ENCODE measurements at regions not wholly inside any gene's neighbourhood (a gene's known extent, or its start where the extent isn't known, plus 50 kb on each side); places are given as distances from the start of the nearest gene placed in this dataset.

GRCh38 chr7:136692221-136692620 is 176.2 kb upstream of the CHRM2 start:
- no peak overlapping the region for H3K4me3 Mint-ChIP-seq
- H3K4me1 Mint-ChIP-seq (ENCODE audit: low read depth) = no peaks in the 10 kb centered on the region
- no peaks in the 10 kb centered on the region for H3K27me3 Mint-ChIP-seq (ENCODE audit: low read depth)
- no peak for ATAC-seq
- H3K9me3 Mint-ChIP-seq = peaks cover 5% of the 10 kb centered on the region
- H3K36me3 Mint-ChIP-seq (ENCODE audit: insufficient read depth) = no peaks in the 10 kb centered on the region
- DNase-seq = no peak

DNA sequence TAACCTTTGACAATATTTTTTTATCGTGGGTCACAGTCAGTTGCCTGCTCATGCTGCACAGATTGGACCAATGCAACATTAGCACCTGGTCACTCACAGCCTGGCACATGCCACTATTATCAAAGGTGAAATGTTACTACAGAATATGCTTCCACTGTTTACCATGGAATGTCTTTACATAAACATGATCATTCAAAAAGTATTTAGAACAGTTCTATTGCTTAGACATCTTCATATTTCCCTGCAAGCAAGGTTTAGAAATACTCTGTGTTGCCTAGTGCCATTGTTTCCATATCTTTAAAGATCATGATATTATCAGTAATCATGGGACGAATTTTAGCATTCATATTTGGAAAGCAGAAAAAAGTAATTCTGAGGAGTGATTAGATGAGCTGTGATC is 179.9 kb upstream of the CHRM2 start:
- Mint-ChIP-seq H3K4me1 (ENCODE audit: low read depth) (no peaks in the 10 kb centered on the region), H3K27me3 (ENCODE audit: low read depth) (no peaks in the 10 kb centered on the region), H3K9me3 (peaks cover 5% of the 10 kb centered on the region), H3K36me3 (ENCODE audit: insufficient read depth) (no peaks in the 10 kb centered on the region), H3K4me3 (no peak overlapping the region)
- ATAC-seq (no peak), DNase-seq (no peak)

DNA sequence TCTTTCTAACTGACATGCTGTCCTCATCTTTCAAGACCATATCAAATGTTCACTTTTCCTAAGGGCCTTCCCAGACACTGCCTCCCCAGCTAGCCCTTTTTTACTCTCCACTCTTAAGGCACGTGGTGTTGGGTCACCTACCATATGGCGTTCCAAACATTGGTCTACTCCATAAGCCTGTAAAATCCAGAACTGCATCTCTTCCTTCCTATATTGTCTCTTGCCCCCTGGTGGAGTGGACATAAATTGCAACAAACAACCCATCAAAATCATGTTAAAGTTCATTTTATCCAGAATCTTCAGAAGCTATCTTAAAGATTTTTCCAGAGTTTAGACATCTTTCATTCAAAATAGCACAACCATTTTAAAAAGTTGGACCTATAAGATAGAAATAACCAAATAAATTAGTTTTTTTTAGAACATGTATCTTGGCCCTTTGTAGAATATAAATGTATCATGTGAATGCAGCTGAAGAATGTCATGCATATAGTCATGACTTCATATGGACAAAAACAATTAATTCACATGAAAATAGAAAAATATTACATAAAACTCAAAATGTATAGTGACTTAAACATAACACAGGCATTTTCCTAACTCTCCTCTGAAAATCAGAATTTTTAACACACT is 180.6 kb upstream of the CHRM2 start:
- Mint-ChIP-seq H3K27me3 (ENCODE audit: low read depth) (no peaks in the 10 kb centered on the region), H3K4me1 (ENCODE audit: low read depth) (no peaks in the 10 kb centered on the region)

DNA sequence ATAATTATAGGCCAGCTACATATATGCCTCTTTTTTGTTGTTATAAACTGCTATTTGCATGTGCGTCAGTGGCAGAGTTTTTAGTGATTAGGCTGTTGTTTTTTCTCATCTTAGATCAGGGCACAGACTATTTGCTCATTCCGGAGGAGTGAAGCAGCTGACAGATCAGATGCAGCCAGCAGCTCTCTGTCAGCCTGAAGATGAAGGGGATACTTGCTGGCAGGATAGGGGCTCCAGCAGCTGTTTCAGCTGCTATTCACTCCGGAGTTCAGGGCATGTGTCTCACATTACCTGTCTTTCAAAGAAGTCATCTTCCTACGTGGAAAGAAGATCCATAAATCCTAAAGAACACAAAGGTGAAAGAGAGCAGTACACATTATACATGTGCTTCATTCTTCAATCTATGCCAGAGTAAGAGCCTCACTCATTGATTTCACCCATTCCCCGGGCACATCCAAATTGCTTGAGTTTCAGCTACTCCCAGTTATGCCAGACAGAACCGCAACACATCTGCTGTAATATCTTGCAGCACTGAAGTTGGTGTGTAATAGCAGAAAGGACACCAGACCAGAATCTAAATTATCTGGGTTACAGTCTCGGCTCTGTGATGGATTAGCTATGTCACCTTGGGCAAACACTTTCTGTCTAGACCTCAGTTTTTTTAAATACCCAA is 182.8 kb upstream of the CHRM2 start:
- ATAC-seq (no peak), DNase-seq (no peak)
- no peaks in the 10 kb centered on the region for H3K36me3 Mint-ChIP-seq (ENCODE audit: insufficient read depth)
- no peak overlapping the region for H3K4me3 Mint-ChIP-seq
- H3K4me1 Mint-ChIP-seq (ENCODE audit: low read depth) = no peaks in the 10 kb centered on the region
- H3K9me3 Mint-ChIP-seq = peaks cover 5% of the 10 kb centered on the region
- no peaks in the 10 kb centered on the region for H3K27me3 Mint-ChIP-seq (ENCODE audit: low read depth)

More for the DNA sequence above, 180.6 kb upstream of the CHRM2 start:
- Mint-ChIP-seq H3K36me3 (ENCODE audit: insufficient read depth) (no peaks in the 10 kb centered on the region), H3K9me3 (peaks cover 5% of the 10 kb centered on the region), H3K4me3 (no peak overlapping the region)
- no peak for DNase-seq
- ATAC-seq = no peak

- no peaks in the 10 kb centered on the region for H3K4me1 Mint-ChIP-seq (ENCODE audit: low read depth)
- no peak for DNase-seq
- no peak for ATAC-seq
- no peak overlapping the region for H3K4me3 Mint-ChIP-seq
- H3K27me3 Mint-ChIP-seq (ENCODE audit: low read depth) = no peaks in the 10 kb centered on the region
- no peaks in the 10 kb centered on the region for H3K36me3 Mint-ChIP-seq (ENCODE audit: insufficient read depth)
- peaks cover 10% of the 10 kb centered on the region for H3K9me3 Mint-ChIP-seq
Observed at GRCh38 chr7:136677471-136678365, 190.7 kb upstream of the CHRM2 start.

GRCh38 chr7:136667584-136667983 is 200.9 kb upstream of the CHRM2 start:
- no peaks in the 10 kb centered on the region for H3K4me1 Mint-ChIP-seq (ENCODE audit: low read depth)
- H3K4me3 Mint-ChIP-seq = no peak overlapping the region
- H3K9me3 Mint-ChIP-seq = peaks cover 14% of the 10 kb centered on the region
- DNase-seq = no peak
- H3K27me3 Mint-ChIP-seq (ENCODE audit: low read depth) = no peaks in the 10 kb centered on the region
- ATAC-seq = no peak
- no peaks in the 10 kb centered on the region for H3K36me3 Mint-ChIP-seq (ENCODE audit: insufficient read depth)

- no peaks in the 10 kb centered on the region for H3K27me3 Mint-ChIP-seq (ENCODE audit: low read depth)
- no peaks in the 10 kb centered on the region for H3K4me1 Mint-ChIP-seq (ENCODE audit: low read depth)
- ATAC-seq = no peak
Observed at GRCh38 chr7:136665878-136666509, 202.5 kb upstream of the CHRM2 start.

DNA sequence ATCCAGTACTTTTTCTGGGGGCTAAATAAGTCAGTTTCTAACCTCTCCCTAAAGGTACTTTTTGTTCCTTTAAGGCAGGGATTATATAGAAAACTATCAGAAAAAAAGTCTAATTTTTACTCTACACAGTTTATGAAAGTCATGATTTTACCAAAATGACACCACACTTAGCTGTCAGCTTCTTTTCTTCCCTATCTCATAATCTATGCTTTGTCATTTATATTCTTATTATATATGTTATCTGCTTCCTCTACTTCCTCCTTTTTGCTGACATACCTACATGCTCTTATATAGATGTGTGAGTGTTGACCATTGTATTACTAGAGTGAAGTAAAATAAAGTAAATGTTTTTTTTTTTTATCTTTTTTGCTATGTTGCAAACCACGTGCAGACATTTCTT is 203.9 kb upstream of the CHRM2 start:
- Mint-ChIP-seq H3K9me3 (no peaks in the 10 kb centered on the region), H3K36me3 (ENCODE audit: insufficient read depth) (no peaks in the 10 kb centered on the region), H3K27me3 (ENCODE audit: low read depth) (no peaks in the 10 kb centered on the region), H3K4me1 (ENCODE audit: low read depth) (no peaks in the 10 kb centered on the region), H3K4me3 (no peak overlapping the region)
- ATAC-seq (no peak), DNase-seq (no peak)

More at GRCh38 chr7:136665878-136666509, 202.5 kb upstream of the CHRM2 start:
- no peak overlapping the region for H3K4me3 Mint-ChIP-seq
- no peaks in the 10 kb centered on the region for H3K9me3 Mint-ChIP-seq
- no peaks in the 10 kb centered on the region for H3K36me3 Mint-ChIP-seq (ENCODE audit: insufficient read depth)
- no peak for DNase-seq

DNA sequence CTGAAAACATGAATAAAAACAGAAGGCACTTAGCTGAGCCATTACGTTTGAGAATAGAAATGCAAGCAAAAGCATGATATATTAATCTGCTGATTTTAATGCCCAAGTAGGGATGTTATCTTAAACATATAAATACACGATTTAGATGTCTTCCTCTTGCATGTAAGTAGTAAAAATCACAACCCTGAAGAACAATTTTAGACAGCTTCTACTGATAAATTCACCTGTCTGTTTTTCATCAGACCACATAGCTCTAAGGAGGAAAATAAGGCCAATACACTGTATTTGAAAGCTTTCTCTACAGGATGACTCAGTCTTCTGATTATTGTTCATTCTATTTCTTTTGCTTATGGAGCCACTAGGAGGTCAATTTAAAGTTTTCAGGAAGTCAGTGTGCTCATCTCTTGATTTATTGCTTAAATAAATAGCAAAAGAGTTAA is 210.9 kb upstream of the CHRM2 start:
- ATAC-seq (no peak), DNase-seq (no peak)
- Mint-ChIP-seq H3K9me3 (peaks cover 3% of the 10 kb centered on the region), H3K36me3 (ENCODE audit: insufficient read depth) (no peaks in the 10 kb centered on the region), H3K27me3 (ENCODE audit: low read depth) (no peaks in the 10 kb centered on the region), H3K4me1 (ENCODE audit: low read depth) (no peaks in the 10 kb centered on the region), H3K4me3 (no peak overlapping the region)

DNA sequence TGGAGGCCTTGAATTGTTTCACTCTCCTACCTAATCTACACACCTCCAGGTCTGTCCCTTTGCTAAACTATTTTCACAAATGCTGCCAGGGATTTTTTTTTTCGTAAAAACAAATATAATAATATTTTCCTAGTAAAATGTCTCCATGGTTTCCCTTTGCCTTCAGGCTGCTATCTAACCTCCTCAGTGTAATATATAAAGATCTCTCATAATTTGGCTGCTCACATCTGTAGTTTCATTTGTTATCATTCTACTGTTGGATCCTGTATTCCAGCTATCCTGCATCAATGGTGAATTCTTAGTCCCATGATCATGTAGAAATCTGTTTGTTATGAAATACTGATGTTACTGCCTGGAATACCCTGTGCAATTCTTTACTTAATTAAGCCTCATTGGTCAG is 211.9 kb upstream of the CHRM2 start:
- H3K4me3 Mint-ChIP-seq = no peak overlapping the region
- H3K27me3 Mint-ChIP-seq (ENCODE audit: low read depth) = no peaks in the 10 kb centered on the region
- peaks cover 4% of the 10 kb centered on the region for H3K9me3 Mint-ChIP-seq
- no peaks in the 10 kb centered on the region for H3K36me3 Mint-ChIP-seq (ENCODE audit: insufficient read depth)
- DNase-seq = no peak
- H3K4me1 Mint-ChIP-seq (ENCODE audit: low read depth) = no peaks in the 10 kb centered on the region
- no peak for ATAC-seq

- H3K27me3 Mint-ChIP-seq (ENCODE audit: low read depth) = no peaks in the 10 kb centered on the region
- H3K4me1 Mint-ChIP-seq (ENCODE audit: low read depth) = no peaks in the 10 kb centered on the region
- ATAC-seq (no peak), DNase-seq (no peak)
- peaks cover 7% of the 10 kb centered on the region for H3K9me3 Mint-ChIP-seq
- H3K4me3 Mint-ChIP-seq = no peak overlapping the region
- no peaks in the 10 kb centered on the region for H3K36me3 Mint-ChIP-seq (ENCODE audit: insufficient read depth)
Observed at GRCh38 chr7:136655414-136655813, 213.0 kb upstream of the CHRM2 start.

GRCh38 chr7:136654406-136654805 is 214.0 kb upstream of the CHRM2 start:
- no peaks in the 10 kb centered on the region for H3K36me3 Mint-ChIP-seq (ENCODE audit: insufficient read depth)
- DNase-seq = no peak
- H3K4me1 Mint-ChIP-seq (ENCODE audit: low read depth) = no peaks in the 10 kb centered on the region
- ATAC-seq = no peak
- no peaks in the 10 kb centered on the region for H3K27me3 Mint-ChIP-seq (ENCODE audit: low read depth)
- H3K4me3 Mint-ChIP-seq = no peak overlapping the region
- peaks cover 12% of the 10 kb centered on the region for H3K9me3 Mint-ChIP-seq

- Mint-ChIP-seq H3K4me3 (no peak overlapping the region), H3K9me3 (peaks cover 19% of the 10 kb centered on the region), H3K36me3 (ENCODE audit: insufficient read depth) (no peaks in the 10 kb centered on the region), H3K27me3 (ENCODE audit: low read depth) (no peaks in the 10 kb centered on the region), H3K4me1 (ENCODE audit: low read depth) (no peaks in the 10 kb centered on the region)
- no peak for ATAC-seq
- no peak for DNase-seq
Observed at GRCh38 chr7:136652635-136653370, 215.6 kb upstream of the CHRM2 start.

- no peaks in the 10 kb centered on the region for H3K4me1 Mint-ChIP-seq (ENCODE audit: low read depth)
- H3K9me3 Mint-ChIP-seq = peaks cover 6% of the 10 kb centered on the region
- ATAC-seq (no peak), DNase-seq (no peak)
- H3K4me3 Mint-ChIP-seq = no peak overlapping the region
- H3K27me3 Mint-ChIP-seq (ENCODE audit: low read depth) = no peaks in the 10 kb centered on the region
- no peaks in the 10 kb centered on the region for H3K36me3 Mint-ChIP-seq (ENCODE audit: insufficient read depth)
Observed at GRCh38 chr7:136640977-136641376, 227.5 kb upstream of the CHRM2 start.

All from activated T-cell treated with anti-CD3 and anti-CD28 coated beads, Interleukin-2, amount 50 U/mL, for 4 hours (primary cell).